T-helper 1 cell treated with Interleukin-12 subunit alpha and Interleukin-12 subunit beta and Interleukin-4 antibody, amounts not matched to agents 30 ng/mL and 1 ng/mL, for 36 hours (primary cell): ENCODE measurements at regions not wholly inside any gene's neighbourhood (a gene's known extent, or its start where the extent isn't known, plus 50 kb on each side); places are given as distances from the start of the nearest gene placed in this dataset.

Experiments
- intact Hi-C: fragments of 100-400 bp; cut with micrococcal nuclease; formaldehyde crosslinking; loops from one replicate; pipeline ENCODE4 v1.15.1; 2024

- intact Hi-C loops, result no loop called here
Measured at GRCh38 chr9:80282766-80283165, 711.0 kb downstream of the TLE4 start.

GRCh38 chr9:80259079-80259478, 687.3 kb downstream of the TLE4 start:
- intact Hi-C loops, result loop anchor here (10.0 kb wide), 1 partner anchor 366 kb away; no protein-coding TSS in a partner anchor

GRCh38 chr9:80251778-80252177, 680.0 kb downstream of the TLE4 start:
- intact Hi-C loops, result loop anchor here (10.0 kb wide), 1 partner anchor 373 kb away; no protein-coding TSS in a partner anchor

- intact Hi-C loops, result no loop called here
Measured at GRCh38 chr9:80242022-80242421, 670.3 kb downstream of the TLE4 start.

GRCh38 chr9:80235752-80236151, 664.0 kb downstream of the TLE4 start:
- intact Hi-C loops, result no loop called here

GRCh38 chr9:80233906-80234305, 662.1 kb downstream of the TLE4 start:
- intact Hi-C loops, result no loop called here

- intact Hi-C loops, result no loop called here
Measured at GRCh38 chr9:80233102-80233843, 661.5 kb downstream of the TLE4 start.

GRCh38 chr9:80231318-80232236, 659.8 kb downstream of the TLE4 start:
- intact Hi-C loops, result no loop called here

- intact Hi-C loops, result no loop called here
Measured at GRCh38 chr9:80223897-80224296, 652.1 kb downstream of the TLE4 start.

GRCh38 chr9:80222466-80223169, 650.9 kb downstream of the TLE4 start:
- intact Hi-C loops, result no loop called here

GRCh38 chr9:80218328-80218727, 646.6 kb downstream of the TLE4 start:
- intact Hi-C loops, result no loop called here

- intact Hi-C loops, result no loop called here
Measured at GRCh38 chr9:80213613-80214012, 641.8 kb downstream of the TLE4 start.

- intact Hi-C loops, result no loop called here
Measured at GRCh38 chr9:80208696-80209095, 636.9 kb downstream of the TLE4 start.

- intact Hi-C loops, result no loop called here
Measured at GRCh38 chr9:80204054-80204453, 632.3 kb downstream of the TLE4 start.

GRCh38 chr9:80197661-80198060, 625.9 kb downstream of the TLE4 start:
- intact Hi-C loops, result no loop called here

GRCh38 chr9:80191108-80191507, 619.3 kb downstream of the TLE4 start:
- intact Hi-C loops, result no loop called here

GRCh38 chr9:80188579-80188978, 616.8 kb downstream of the TLE4 start:
- intact Hi-C loops, result no loop called here

GRCh38 chr9:80185112-80185738, 613.5 kb downstream of the TLE4 start:
- intact Hi-C loops, result no loop called here

GRCh38 chr9:80177949-80178480, 606.2 kb downstream of the TLE4 start:
- intact Hi-C loops, result loop anchor here (5.0 to 10.0 kb wide), 3 partner anchors 703 to 1741 kb away; no protein-coding TSS in a partner anchor

GRCh38 chr9:80175286-80176150, 603.8 kb downstream of the TLE4 start:
- intact Hi-C loops, result loop anchor here (1.0 to 10.0 kb wide), 4 partner anchors 701 to 1738 kb away; no protein-coding TSS in a partner anchor
